ENCODE measurements at regions not wholly inside any gene's neighbourhood (a gene's known extent, or its start where the extent isn't known, plus 50 kb on each side); places are given as distances from the start of the nearest gene placed in this dataset.

GRCh38 chr2:226618875-226619605 lies 180.6 kb downstream of the IRS1 start:
- no peak for TF ChIP-seq CTCF (conservative IDR thresholded peaks at IDR 0.05)
- Histone ChIP-seq H4K8ac (replicated peaks; ENCODE audit: insufficient read length, low read depth, low read length) (no peak overlapping the region), H2BK20ac (ENCODE audit: low read depth, low read length, poor library complexity, severe bottlenecking) (no peak overlapping the region), H3K4me2 (ENCODE audit: insufficient read depth, insufficient read length, low read length) (no peak overlapping the region), H3K79me2 (ENCODE audit: insufficient read depth, low read length) (no peaks in the 10 kb centered on the region), H3K79me1 (ENCODE audit: insufficient read depth, low read depth, low read length, poor library complexity, severe bottlenecking) (no peaks in the 10 kb centered on the region), H2AFZ (ENCODE audit: low read length) (no peak overlapping the region), H4K5ac (ENCODE audit: insufficient read length, low read depth, low read length) (no peak overlapping the region), H2AK5ac (ENCODE audit: insufficient read length, low read length) (no peak overlapping the region), H2BK5ac (ENCODE audit: insufficient read length, low read length) (no peak overlapping the region), H2BK15ac (ENCODE audit: low read depth, low read length) (no peak overlapping the region), H4K20me1 (ENCODE audit: control insufficient read depth, insufficient read depth, insufficient read length) (no peaks in the 10 kb centered on the region), H3K27ac (ENCODE audit: insufficient read length, low read depth, low read length) (no peak overlapping the region), H3K4me1 (ENCODE audit: insufficient read depth, low read length) (no peaks in the 10 kb centered on the region), H3K23me2 (ENCODE audit: insufficient read length, low read depth, low read length, poor library complexity, severe bottlenecking) (no peaks in the 10 kb centered on the region), H3K18ac (ENCODE audit: insufficient read length, low read depth, low read length) (no peak overlapping the region), H3K23ac (ENCODE audit: insufficient read length, low read depth, low read length) (no peak overlapping the region), H3K4ac (ENCODE audit: low read depth, low read length) (no peak overlapping the region), H3K9ac (ENCODE audit: extremely low read depth, insufficient read length, low read length) (no peak overlapping the region), H4K91ac (ENCODE audit: insufficient read length, low read depth, low read length) (no peak overlapping the region), H2BK12ac (ENCODE audit: insufficient read length, low read depth, low read length) (no peak overlapping the region), H3K9me3 (ENCODE audit: control insufficient read depth, low read depth, low read length) (no peaks in the 10 kb centered on the region), H3T11ph (ENCODE audit: low read length) (no peak overlapping the region), H3K56ac (ENCODE audit: insufficient read length, low read depth, low read length) (no peak overlapping the region), H3K27me3 (ENCODE audit: insufficient read depth, low read length) (no peaks in the 10 kb centered on the region), H3K14ac (ENCODE audit: insufficient read depth, low read length) (no peak overlapping the region), H2BK120ac (ENCODE audit: low read depth, low read length, poor library complexity, severe bottlenecking) (no peak overlapping the region)
- H3K4me1 Mint-ChIP-seq, result no peaks in the 10 kb centered on the region
- H3K9me3 Mint-ChIP-seq, result no peaks in the 10 kb centered on the region
- no peak overlapping the region for H3K4me3 Mint-ChIP-seq
- no peaks in the 10 kb centered on the region for H3K36me3 Mint-ChIP-seq (ENCODE audit: insufficient read depth in 1 of 3, low read depth in 3 of 3)
- no peak overlapping the region for H3K27ac Mint-ChIP-seq
- no peak for DNase-seq
- no peaks in the 10 kb centered on the region for H3K27me3 Mint-ChIP-seq (ENCODE audit: low read depth)
- WGBS (ENCODE audit: extremely low coverage, insufficient read length, low lambda C conversion rate), result no CpG with 5 or more reads among the region's 2 CpGs

All from H9 (cell line).